ENCODE measurements at regions not wholly inside any gene's neighbourhood (a gene's known extent, or its start where the extent isn't known, plus 50 kb on each side); places are given as distances from the start of the nearest gene placed in this dataset.

GRCh38 chr15:36511594-36511993 is 67.8 kb upstream of the CDIN1 start:
- DNase-seq (ENCODE audit: low read depth) = no peak

GRCh38 chr15:36517758-36518157 is 61.7 kb upstream of the CDIN1 start:
- no peak for DNase-seq (ENCODE audit: low read depth)

GRCh38 chr15:36519067-36519466 is 60.4 kb upstream of the CDIN1 start:
- no peak for DNase-seq (ENCODE audit: low read depth)

GRCh38 chr15:36525430-36525829 is 54.0 kb upstream of the CDIN1 start:
- no peak for DNase-seq (ENCODE audit: low read depth)

GRCh38 chr15:36527235-36528162 is 51.9 kb upstream of the CDIN1 start:
- DNase-seq (ENCODE audit: low read depth) = peak; percentile 9

- DNase-seq (ENCODE audit: low read depth) = peak; percentile 36
These were observed 50.0 kb upstream of the CDIN1 start for GRCh38 chr15:36529296-36530011.
